AG09319 (cell line): ENCODE measurements at regions not wholly inside any gene's neighbourhood (a gene's known extent, or its start where the extent isn't known, plus 50 kb on each side); places are given as distances from the start of the nearest gene placed in this dataset.

Experiments used
- DNase-seq: peaks from one replicate; pipeline ENCODE4 v3.0.0-alpha.2; 2010; ENCODE audit warnings: low read depth; ENCODE audit errors: extremely low read depth
- CTCF ChIP-seq: IDR thresholded peaks from 2 replicates; pipeline ENCODE4 v1.5.1; 2011; ENCODE audit warnings: low read depth, mild to moderate bottlenecking, inconsistent platforms, low read length, moderate library complexity

DNA sequence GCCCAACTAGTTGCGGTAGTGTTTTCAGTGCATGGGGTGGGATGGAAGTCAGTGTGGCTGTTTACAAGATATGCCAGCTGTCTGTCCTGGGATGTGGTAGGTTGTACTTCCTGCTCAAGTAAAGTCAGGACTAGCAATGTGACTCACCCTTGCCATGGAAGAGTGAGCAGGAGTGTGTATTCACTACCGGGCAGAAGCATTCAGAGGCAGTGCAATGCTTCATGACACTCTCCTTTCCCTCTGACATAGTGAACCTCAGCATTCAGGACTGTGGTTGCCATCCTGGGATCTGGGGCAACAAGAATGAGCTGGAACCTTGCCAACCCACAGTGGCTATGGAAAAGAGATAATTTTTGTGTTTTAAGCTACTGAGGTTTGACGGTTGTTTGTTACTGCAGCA, 68.9 kb downstream of the BOD1 start:
- no peak for DNase-seq
- TF ChIP-seq CTCF, result no peak

GRCh38 chr5:173542964-173543363, 73.5 kb downstream of the BOD1 start:
- TF ChIP-seq CTCF, result no peak
- no peak for DNase-seq

DNA sequence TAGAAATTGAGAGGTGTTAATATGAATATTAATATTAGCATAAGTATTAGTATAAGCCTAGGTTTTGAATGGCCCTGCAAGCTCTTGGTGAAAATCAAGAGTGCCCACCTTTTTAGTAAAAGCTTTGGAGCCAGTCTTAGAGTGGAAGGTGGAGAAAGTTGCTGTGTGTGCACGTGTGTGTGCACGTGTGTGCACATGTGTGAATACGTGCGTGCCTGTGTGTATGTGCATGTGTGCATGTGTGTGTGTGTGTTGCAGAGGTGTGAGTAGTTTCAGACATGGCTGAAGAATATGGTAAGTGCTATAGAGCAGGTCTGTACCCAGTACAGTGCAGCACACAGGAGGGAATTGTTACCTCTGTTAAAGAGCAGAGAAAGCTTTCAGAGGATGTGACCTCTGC, 74.3 kb downstream of the BOD1 start:
- DNase-seq, result no peak
- TF ChIP-seq CTCF, result no peak

DNA sequence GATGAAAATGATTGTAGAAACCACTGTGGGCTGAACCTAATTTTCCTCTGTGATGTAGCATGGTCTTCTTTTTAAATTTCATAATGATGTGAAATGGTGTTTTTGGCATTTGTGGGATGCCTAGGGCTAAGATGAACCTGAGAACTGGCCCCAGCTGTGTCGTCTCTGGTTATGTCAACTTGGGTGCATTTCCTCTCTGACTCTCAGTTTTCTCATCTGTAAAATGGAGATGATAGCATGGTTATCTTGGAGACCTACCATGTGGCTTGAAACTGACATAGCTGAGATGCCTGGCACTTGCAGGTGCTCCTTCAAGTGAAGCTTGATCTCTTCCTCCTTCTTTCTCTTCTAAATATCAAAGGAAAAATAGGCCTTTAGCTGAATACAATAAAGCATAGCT, 77.8 kb downstream of the BOD1 start:
- no peak for TF ChIP-seq CTCF
- no peak for DNase-seq

DNA sequence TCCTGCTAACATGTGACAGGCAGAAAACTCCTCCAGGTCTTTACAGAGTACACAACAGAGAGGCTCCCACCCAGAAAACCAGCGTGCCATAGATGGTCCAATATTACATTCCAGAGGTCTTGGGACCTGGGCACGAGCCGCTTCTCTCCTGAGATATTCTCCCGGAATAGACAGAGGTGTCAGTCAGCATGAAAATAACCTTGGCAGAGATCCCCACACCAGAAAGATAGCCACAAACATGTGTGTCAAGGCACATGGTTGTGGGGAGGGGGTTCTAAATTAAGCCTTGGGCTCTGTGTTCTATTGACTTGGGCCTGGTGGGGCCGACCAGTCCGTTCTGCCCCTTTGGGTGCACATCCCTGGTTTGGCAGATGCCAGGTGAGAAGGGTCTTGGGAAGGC, 78.4 kb downstream of the BOD1 start:
- TF ChIP-seq CTCF, result no peak

GRCh38 chr5:173537228-173537627, 79.2 kb downstream of the BOD1 start:
- no peak for DNase-seq
- TF ChIP-seq CTCF, result no peak

More for the DNA sequence above, 78.4 kb downstream of the BOD1 start:
- DNase-seq, result no peak

DNA sequence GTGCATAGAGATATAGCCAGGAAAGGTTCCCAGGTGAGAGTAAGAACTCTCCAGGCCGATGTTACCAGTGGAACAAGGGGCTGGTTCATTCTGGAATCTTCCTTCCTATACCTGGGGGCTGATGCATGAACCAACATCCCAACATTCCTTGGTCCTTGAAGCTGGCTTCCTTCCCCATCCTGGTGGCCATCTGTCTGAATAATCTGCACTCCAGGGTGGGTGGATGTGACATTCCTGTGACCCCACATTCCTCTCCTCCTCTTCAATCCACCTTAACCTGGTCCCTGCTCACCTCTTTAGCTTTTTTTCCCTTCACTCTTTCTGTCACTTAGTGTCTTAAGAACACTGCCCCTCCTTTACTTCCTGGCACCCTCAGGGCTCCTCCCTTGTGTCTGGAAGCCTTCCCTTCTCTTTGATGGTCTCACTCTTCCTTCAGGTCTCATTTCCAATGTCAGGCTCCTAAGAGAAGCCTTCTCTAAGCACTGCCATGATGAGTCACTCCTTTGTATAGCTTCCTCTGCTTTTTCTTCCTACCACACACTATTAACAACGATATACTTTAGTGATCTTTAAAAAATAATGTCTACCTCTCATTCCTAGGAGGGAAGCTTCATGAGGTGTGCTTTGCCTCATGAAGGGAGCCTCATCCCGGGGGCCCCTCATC, 80.3 kb downstream of the BOD1 start:
- no peak for TF ChIP-seq CTCF

More for the DNA sequence above, 80.3 kb downstream of the BOD1 start:
- DNase-seq, result no peak
